DMS53 (cell line): ENCODE measurements at regions not wholly inside any gene's neighbourhood (a gene's known extent, or its start where the extent isn't known, plus 50 kb on each side); places are given as distances from the start of the nearest gene placed in this dataset.
"Not testable (repeated sequence)": the region's sequence is repeated elsewhere in the genome, so short reads cannot be mapped to it uniquely, and the experiment has no call there.

Experiments
- DNase-seq: peaks from one replicate; lab custom pipeline; 2025; lab: John Stamatoyannopoulos, UW

DNA sequence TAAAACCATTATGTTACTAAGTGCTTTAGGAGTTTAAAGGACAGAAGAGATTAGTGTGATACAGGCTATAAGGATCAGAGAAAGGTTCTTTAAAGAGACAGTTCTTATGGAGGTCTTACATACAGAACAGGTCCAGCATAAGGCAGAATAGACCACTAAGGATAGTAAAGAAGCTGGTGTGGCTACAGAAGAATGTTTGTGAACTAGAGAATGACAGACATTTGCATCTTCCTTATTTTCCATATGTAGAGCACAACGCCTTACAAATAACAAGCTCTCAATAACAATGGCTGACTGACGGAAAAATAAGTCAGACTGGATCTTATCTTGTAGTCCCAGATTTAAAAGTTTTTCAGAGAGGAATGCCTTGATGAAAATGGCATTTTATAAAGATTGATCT lies 95.6 kb upstream of the NOTCH2NLA start:
- not testable (repeated sequence) for DNase-seq

DNA sequence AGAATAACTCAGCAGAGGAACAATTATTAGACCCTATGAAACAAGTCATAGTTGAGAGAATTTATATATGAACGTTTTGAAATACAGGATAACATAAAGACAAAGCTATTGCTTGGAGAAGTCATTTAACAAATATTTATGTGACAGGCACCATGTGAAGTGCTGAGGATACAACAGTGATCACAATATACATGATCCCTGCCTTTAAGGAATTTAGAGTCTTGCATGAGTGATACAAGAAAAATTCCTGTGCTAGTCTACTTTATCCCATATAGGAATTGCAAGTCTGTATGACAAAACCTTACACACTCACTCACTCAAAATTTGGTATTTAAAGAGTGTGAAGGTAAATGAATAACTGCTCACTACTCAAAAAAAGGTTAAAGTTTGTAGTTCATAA lies 94.5 kb upstream of the NOTCH2NLA start:
- not testable (repeated sequence) for DNase-seq

DNA sequence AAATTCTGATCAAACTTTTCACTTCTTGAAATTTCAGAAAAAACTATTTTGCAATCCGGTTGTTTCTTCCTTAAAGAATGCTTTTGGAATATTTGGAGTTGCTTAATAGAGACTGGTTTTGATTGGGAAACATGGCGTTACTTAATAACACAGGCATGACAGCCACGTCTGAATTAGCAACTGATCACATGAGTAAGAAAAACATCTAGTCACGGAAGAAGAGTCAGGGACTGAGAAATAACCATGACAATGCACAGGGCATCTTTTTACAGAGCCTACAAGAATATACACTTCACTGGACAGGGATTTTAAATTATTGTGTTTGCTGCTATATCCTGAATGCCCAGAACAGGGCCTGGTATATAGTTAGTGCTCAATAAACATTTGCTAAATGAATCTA lies 94.1 kb upstream of the NOTCH2NLA start:
- not testable (repeated sequence) for DNase-seq

DNA sequence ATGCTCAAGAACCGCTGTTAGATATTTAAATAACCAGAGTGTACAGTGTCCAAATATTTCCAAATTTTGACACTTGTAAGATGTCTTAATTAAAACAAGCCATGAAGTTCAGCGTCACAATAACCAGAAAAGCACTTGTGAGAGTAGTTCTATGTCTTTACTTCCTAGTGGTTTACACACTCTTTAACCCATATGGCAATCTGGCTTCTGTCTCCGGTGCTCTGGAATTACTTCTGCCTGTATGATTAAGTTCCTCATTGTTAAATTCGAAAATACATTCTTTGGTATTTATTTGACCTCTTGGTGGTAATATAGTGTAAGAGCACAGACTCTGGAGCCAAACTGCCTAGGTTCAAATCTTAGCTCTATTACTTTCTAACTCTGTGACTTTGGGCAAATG lies 89.9 kb upstream of the NOTCH2NLA start:
- DNase-seq: not testable (repeated sequence)

DNA sequence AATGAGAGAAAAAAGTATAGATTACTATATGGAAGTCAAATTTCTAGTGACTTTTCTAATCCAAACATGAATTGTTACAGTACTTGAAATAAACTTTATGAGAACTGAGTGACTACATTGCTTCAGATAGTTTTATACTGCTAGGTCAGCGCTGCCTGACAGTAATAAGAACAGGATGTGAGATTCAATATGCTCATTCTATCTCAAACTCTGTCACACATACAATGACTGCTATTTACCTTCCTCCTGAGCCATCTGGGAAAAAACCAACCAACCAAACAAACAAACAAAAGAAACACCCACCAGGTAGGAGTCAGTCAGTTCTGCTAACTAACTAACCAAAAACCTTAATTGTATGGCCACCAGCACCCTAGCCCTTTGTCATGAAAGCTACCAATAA lies 89.0 kb upstream of the NOTCH2NLA start:
- DNase-seq: not testable (repeated sequence)

DNA sequence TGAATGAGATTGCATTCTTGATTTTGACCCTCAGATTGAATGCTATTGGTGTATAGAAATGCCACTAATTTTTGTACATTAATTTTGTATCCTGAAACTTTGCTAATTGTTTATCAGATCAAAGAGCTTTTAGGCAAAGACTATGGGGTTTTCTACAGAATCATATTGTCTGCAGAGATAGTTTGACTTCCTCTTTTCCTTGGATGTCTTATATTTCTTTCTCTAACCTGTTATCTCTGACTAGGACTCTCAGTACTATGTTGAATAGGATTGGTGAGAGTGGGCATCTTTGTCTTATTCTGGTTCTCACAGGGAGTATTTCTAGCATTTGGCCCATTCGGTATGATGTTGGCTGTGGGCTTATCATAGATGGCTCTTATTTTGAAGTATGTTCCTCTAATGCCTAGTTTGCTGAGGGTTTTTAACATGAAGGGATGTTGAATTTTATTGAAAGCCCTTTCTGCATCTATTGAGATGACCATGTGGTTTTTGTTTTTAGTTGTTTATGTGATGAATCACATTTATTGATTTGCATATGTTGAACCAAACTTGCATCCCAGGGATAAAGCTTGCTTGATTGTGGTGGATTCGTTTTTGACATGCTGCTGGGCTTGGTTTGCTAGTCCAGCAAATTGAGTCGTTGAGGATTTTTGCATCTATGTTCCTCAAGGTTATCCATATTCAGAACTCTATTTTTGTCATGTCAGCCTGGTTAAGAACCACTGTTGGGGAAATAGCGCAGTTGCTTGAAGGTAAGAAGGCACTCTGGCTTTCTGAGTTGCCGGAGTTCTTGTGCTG lies 85.8 kb upstream of the NOTCH2NLA start:
- not testable (repeated sequence) for DNase-seq

DNA sequence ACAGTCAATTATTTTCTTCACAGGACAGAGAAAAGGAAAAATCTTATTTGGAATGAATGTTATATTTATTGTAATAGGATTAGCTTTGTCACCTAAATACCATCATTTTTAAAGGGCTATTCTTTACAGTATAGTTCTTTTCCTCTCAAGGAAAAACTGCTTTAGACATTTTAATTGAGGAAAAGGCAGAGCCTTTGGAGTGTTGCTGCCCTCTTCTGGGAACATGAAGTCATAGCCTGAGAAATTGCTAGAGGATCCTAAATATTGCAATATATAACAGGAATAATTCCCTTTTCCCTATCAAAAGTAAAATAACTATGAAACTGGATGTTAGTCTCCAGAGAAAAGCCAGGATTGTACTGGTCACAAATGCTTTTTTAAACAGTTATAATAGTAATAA lies 81.8 kb upstream of the NOTCH2NLA start:
- not testable (repeated sequence) for DNase-seq

DNA sequence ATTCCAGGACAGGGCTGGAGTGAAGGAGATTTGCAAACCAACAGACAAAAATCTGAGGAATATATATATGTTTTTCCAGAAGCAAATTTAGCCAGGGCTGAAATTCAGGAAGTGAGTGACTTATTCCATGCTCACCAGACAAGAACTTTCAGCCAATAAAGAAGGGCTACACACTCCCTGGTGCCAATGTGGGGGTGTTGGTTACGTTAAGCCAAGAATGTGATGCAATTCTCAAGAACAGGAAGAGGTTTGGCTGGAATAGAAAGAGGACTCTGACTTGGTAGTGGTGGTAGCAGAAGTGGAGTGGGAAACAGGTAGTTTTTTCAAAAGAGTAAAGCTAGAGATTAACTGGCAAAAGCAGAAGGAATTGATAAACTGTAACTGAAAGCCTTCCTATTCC lies 80.6 kb upstream of the NOTCH2NLA start:
- DNase-seq: not testable (repeated sequence)

DNA sequence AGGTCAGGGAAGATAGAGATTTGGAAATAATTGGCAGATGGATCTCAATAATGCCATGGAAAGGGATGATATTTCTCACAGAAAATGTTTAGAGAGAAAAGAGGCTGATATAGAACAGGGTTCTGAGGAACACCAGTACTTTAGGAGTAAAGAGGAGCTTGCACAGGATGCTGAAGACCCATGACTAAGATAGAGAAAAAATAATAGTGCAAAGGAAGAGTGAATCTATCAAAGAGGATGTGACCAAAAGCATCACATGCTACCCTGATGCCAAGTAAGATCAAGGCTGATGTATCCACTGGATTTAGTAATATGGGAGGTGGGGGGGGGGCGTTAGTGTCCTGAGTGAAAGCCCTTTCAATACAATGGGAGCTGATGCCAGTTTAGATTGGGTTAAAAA lies 80.1 kb upstream of the NOTCH2NLA start:
- not testable (repeated sequence) for DNase-seq

DNA sequence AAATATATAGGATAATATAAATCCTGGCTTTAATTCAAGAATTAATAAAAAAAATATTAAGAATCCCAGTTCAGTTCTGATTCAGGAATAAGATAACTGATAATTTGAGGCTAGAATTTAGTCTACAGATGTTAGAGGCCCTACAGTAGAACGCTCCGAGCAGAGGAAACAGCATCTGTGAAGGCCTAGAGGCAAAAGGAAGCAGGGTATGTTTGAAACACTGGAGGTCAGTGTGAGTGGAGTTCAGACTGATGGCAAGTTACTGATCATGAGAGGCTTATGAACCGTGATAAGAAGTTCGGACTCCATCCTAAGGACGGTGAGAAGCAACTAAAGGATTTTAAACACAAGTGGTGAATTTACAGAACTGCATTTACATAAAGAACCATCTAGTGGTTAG lies 79.3 kb upstream of the NOTCH2NLA start:
- not testable (repeated sequence) for DNase-seq

DNA sequence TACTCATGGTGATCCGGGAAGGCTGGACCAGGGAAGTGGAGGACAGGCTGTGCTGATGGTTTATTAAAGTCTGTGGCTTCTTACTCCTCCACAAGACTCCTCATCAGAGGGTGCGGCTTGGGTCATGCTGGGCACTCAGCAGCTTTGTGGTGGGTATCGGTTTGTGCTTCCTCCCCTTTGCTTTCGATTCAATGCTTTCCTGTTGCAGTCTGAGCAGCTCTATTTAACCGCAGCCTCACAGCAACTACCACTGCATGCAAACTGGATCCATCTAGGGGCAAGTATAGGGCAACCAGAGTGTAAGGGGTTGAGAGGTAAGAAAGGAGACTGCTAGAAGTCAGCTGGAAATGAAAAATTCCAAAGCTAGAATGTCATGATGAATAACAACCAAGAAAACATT lies 78.8 kb upstream of the NOTCH2NLA start:
- not testable (repeated sequence) for DNase-seq

DNA sequence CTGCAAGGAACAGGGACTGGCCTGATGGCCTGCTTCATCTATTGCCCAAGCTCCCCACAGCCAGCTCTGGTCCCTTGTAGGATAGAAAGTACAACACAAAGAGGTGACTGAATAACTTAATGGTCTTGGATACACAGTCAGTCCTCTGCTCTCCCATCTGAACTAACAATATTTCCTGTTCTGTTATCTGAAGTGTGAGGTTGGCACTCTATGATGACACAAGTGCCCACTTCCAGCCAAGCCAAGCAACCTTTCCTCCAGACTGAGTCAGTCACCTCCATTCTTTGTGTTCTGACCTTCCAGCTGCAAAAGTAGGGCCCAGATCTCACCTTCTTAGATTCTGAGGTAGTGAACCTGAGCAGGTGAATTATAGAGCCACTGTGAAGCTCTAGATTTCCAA lies 77.8 kb upstream of the NOTCH2NLA start:
- not testable (repeated sequence) for DNase-seq

DNA sequence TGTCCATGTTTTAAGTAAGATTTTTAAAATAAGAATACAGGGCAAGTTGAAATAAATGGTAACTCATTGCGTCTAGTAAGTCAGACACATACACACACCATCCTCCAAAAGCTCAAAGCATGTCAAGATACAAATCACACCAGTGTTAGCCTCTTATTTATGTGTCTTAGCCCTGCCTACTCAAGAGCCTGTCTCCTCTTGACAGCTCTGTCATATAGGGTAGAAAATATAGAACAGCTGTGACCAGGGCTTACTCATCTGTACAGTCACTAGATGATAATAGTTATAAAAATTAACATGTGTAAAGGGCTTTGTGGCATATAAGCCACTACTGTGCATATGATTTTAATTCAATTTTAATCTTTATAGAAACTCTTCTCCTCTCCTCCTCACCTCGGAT lies 76.6 kb upstream of the NOTCH2NLA start:
- DNase-seq: not testable (repeated sequence)

DNA sequence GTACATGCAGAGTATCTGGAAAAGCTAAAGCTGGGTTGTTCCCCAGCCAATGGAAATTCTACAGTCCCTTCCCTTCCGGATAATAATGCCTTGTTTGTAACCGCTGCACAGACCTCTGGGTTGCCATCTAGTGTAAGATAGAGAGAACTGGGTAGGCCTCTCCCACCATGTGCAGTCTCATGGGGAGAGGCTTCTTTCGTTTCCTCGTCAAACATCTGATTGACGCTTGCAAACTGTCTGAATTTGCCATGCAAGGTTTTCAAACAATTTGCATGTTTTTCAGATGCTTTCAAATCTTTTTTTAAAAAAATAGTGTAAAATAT lies 69.7 kb upstream of the NOTCH2NLA start:
- not testable (repeated sequence) for DNase-seq

DNA sequence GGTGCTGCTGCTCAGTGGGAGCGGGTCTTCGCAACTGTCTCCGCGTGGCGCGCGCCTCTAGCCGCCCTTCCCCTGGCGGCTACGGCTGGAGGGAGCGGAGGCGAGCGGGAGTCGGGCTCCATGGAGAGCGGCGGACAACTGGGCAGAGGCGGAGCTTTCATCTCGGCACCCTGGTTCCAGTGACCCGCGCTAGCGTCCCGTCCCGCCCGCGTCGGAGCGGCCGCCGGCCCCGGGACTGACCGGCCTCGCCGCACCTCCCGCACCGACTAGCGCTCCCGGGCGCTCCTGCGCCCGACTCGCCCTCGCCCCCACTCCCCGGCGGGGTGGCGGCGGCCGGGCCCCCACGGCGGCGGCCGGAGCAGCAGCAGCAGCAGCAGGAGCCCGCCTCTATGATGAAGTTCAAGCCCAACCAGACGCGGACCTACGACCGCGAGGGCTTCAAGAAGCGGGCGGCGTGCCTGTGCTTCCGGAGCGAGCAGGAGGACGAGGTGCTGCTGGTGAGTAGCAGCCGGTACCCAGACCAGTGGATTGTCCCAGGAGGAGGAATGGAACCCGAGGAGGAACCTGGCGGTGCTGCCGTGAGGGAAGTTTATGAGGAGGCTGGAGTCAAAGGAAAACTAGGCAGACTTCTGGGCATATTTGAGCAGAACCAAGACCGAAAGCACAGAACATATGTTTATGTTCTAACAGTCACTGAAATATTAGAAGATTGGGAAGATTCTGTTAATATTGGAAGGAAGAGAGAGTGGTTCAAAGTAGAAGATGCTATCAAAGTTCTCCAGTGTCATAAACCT lies 69.2 kb upstream of the NOTCH2NLA start:
- not testable (repeated sequence) for DNase-seq

DNA sequence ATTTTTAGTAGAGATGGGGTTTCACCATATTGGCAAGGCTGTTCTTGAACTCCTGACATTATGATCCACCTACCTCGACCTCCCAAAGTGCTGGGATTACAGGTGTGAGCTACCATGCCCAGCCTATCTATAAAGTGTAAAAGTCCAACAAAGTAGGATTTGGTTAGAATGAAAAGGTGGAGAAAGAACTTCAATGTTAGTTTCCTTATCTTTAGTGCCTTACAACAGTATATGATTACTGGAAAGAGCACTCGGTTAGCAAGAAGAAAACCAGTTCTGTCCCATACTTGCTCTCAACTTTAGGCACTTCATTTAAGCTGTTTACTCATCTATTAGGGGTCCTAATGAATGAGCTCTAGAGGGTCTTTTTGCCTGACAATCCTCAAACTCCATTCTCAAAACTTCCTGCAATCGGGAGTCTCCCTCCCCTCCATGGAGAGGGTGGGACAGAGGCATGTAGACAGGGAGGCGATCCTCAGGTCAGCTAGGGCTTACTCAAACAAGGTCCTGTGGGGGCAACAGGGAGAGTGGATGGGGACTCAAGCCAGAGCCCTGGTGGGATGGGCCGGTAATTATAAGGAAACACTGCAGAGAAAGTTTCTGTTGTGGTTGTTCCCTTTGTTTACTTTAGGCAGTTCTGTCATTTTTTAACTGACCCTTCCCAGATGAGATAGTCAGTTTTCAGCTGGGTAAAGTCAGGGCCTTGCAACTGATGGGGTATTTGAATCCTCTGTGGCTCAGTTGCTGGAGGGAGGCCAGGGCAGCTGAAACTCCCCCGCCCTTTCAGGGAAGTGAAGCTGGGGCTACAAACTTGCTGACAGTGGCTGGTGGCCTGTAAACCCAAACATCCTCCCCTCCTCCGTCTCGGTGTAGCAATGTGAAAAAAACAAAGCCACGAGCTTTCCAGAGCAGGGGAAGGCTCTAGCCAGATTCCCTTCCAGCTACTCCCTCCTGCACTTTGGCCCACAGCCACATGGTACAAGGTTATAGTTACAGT lies 64.4 kb upstream of the NOTCH2NLA start:
- not testable (repeated sequence) for DNase-seq

DNA sequence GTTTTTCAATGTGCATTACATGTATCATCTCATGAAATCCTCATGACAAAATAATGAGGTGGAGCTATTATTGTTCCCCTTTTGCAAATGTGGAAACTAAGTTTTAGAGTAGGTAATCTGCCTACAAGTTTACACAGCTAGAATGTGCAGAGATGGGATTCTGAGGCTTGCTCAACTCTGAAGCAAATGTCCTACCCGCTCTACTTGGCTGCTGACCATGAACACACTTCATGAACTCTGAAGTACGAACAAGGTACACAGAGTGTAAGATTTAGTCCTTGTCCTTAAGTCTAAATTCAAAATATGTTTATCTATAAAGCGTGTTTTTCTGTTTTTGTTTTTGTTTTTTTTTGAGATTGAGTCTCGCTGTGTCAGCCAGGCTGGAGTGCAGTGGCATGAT lies 63.6 kb upstream of the NOTCH2NLA start:
- not testable (repeated sequence) for DNase-seq

DNA sequence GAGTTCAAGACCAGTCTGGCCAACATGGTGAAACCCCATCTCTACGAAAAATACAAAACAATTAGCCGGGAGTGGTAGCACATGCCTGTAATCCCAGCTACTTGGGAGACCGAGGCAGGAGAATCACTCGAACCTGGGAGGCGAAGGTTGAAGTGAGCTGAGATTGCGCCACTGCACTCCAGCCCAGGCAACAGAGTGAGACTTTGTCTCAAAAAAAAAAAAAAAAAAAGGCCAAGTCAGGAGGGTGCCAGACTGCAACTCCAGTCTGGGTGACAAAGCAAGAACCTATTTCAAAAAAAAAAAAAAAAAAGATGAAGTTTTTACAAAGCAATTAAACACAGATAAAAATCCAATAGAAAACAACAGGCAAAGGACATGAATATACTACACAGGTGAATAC lies 59.1 kb upstream of the NOTCH2NLA start:
- not testable (repeated sequence) for DNase-seq

DNA sequence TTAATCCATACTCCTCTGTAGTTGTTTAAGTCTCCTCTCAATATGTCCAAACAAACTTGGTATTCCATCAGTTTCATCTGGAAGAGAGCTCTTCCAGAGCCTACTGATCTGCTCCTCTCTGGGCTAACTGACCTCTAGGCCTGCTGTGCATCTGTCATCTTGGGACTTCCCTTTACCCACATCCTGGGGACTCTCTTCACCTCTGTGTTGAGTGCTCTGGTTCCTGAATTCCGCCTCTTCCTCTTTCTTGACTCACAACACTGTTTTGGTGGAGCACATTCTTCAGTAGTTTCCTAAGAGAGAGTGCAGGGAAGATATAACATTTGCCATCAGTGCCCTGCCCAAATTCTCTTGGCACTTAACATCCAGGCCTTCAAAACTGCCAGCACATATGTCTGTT lies 55.9 kb upstream of the NOTCH2NLA start:
- DNase-seq: not testable (repeated sequence)

DNA sequence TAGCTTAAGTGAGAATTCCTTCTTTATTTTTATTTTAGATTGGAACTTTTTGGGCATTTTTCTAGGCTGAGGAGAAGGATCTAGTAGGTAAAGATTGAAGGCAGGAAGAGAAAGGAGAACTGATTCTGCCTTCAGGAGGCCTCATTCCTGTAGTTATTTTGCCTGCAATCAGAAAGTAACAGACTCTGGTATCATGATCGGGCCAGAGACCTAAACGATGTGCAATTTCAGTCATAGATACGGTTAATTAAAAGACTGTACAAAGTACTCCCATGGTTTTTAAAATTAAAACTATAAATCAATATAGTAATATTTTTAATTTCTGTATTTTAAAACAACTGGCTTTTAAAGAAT lies 54.7 kb upstream of the NOTCH2NLA start:
- not testable (repeated sequence) for DNase-seq

DNA sequence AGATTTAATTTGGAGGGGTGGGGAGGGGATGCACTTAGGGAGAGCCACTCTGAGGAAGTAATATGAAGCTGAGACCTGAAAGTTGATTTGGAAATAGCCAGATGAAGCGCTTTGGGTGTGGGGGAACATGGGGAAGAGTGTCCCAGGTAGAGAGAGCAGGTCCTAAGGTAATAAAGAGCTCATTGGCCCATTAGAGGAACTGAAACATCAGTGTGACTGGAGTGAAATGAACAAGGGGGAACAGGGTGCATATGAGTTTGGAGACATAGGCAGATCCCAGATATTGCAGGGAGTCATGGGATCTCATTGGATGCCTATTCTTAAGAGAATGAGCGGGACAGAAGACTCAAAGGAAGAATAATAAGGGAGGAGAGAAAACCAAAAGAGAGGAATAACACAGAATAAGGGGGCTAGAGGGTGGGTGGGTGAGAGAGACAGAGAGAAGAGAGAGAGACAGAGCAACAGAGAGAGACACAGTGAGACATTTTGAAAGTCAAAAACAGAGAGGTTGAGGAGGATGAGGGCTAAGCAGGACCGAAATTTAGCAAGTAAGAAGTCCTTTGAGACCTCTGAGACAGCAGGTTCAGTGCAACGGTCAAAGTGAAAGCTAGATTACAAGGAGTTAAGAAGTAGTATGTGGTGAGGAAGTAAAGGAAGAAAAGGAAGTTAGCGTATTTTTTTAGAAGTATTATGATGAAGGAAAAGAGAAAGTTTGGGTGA lies 54.1 kb upstream of the NOTCH2NLA start:
- DNase-seq: not testable (repeated sequence)
